RPMI8226 (cell line): ENCODE measurements at regions not wholly inside any gene's neighbourhood (a gene's known extent, or its start where the extent isn't known, plus 50 kb on each side); places are given as distances from the start of the nearest gene placed in this dataset.

Experiments
- DNase-seq: peaks from one replicate; pipeline ENCODE4 v3.0.0-alpha.2; 2015

- DNase-seq, result no peak
Observed at GRCh38 chr10:30116041-30116491, 56.7 kb upstream of the JCAD start.

GRCh38 chr10:30115626-30115940 lies 56.2 kb upstream of the JCAD start:
- no peak for DNase-seq

GRCh38 chr10:30114881-30115625 lies 55.7 kb upstream of the JCAD start:
- DNase-seq, result no peak

- no peak for DNase-seq
Observed at GRCh38 chr10:30114401-30114800, 55.0 kb upstream of the JCAD start.

GRCh38 chr10:30111340-30112022 lies 52.1 kb upstream of the JCAD start:
- no peak for DNase-seq
